H9 (cell line): ENCODE measurements at regions not wholly inside any gene's neighbourhood (a gene's known extent, or its start where the extent isn't known, plus 50 kb on each side); places are given as distances from the start of the nearest gene placed in this dataset.

Experiments used
- DNase-seq: peaks from one replicate; pipeline ENCODE4 v3.0.0-alpha.2; 2017
- H2AFZ ChIP-seq: one replicate; pipeline ENCODE4 v1.6.1; 2013; ENCODE audit warnings: mild to moderate bottlenecking, low read length, control low read depth, moderate library complexity
- H2AK5ac ChIP-seq: 2 replicates; pipeline ENCODE4 v1.6.1; 2013; ENCODE audit warnings: low read length, control low read depth, mixed read lengths; ENCODE audit not compliant: insufficient read length
- H2BK120ac ChIP-seq: one replicate; pipeline ENCODE4 v1.6.1; 2013; ENCODE audit warnings: low read depth, mild to moderate bottlenecking, low read length, control low read depth, inconsistent platforms; ENCODE audit not compliant: poor library complexity, severe bottlenecking
- H2BK12ac ChIP-seq: 2 replicates; pipeline ENCODE4 v1.6.1; 2013; ENCODE audit warnings: low read length, control low read depth, mixed read lengths, low read depth; ENCODE audit not compliant: insufficient read length
- H2BK15ac ChIP-seq: 2 replicates; pipeline ENCODE4 v1.6.1; 2013; ENCODE audit warnings: low read depth, low read length, control low read depth
- H2BK20ac ChIP-seq: one replicate; pipeline ENCODE4 v1.6.1; 2013; ENCODE audit warnings: low read depth, mild to moderate bottlenecking, low read length, control low read depth, inconsistent platforms; ENCODE audit not compliant: poor library complexity, severe bottlenecking
- H2BK5ac ChIP-seq: 2 replicates; pipeline ENCODE4 v1.6.1; 2013; ENCODE audit warnings: low read length, control low read depth, mixed read lengths; ENCODE audit not compliant: insufficient read length
- H3K14ac ChIP-seq: 2 replicates; pipeline ENCODE4 v1.6.1; 2013; ENCODE audit warnings: low read length, control low read depth; ENCODE audit not compliant: insufficient read depth
- H3K18ac ChIP-seq: 2 replicates; pipeline ENCODE4 v1.6.1; 2013; ENCODE audit warnings: low read depth, mild to moderate bottlenecking, mixed read lengths, low read length, control low read depth; ENCODE audit not compliant: insufficient read length
- H3K23ac ChIP-seq: 2 replicates; pipeline ENCODE4 v1.6.1; 2013; ENCODE audit warnings: low read length, control low read depth, mixed read lengths, low read depth; ENCODE audit not compliant: insufficient read length
- H3K23me2 ChIP-seq: 2 replicates; pipeline ENCODE4 v1.6.1; 2013; ENCODE audit warnings: low read depth, mild to moderate bottlenecking, mixed read lengths, low read length, control low read depth; ENCODE audit not compliant: insufficient read length, poor library complexity, severe bottlenecking
- H3K27ac ChIP-seq: 2 replicates; pipeline ENCODE4 v1.5.1; 2013; ENCODE audit warnings: low read length, control low read depth, mixed read lengths, low read depth; ENCODE audit not compliant: insufficient read length
- H3K27me3 ChIP-seq: 2 replicates; pipeline ENCODE4 v1.6.1; 2013; ENCODE audit warnings: low read length, control low read depth, inconsistent platforms; ENCODE audit not compliant: insufficient read depth
- H3K4ac ChIP-seq: 2 replicates; pipeline ENCODE4 v1.6.1; 2013; ENCODE audit warnings: low read depth, mild to moderate bottlenecking, control low read depth, inconsistent platforms, low read length, moderate library complexity
- H3K4me1 ChIP-seq: 2 replicates; pipeline ENCODE4 v1.6.1; 2013; ENCODE audit warnings: low read length, control low read depth, inconsistent platforms; ENCODE audit not compliant: insufficient read depth
- H3K4me2 ChIP-seq: 2 replicates; pipeline ENCODE4 v1.6.1; 2013; ENCODE audit warnings: low read length, control low read depth, mixed read lengths; ENCODE audit not compliant: insufficient read length, insufficient read depth
- H3K56ac ChIP-seq: 2 replicates; pipeline ENCODE4 v1.6.1; 2013; ENCODE audit warnings: low read depth, mild to moderate bottlenecking, mixed read lengths, low read length, control low read depth; ENCODE audit not compliant: insufficient read length
- H3K79me1 ChIP-seq: 2 replicates; pipeline ENCODE4 v1.6.1; 2013; ENCODE audit warnings: low read depth, mild to moderate bottlenecking, moderate library complexity, low read length, control low read depth, inconsistent platforms; ENCODE audit not compliant: insufficient read depth, poor library complexity, severe bottlenecking
- H3K79me2 ChIP-seq: 2 replicates; pipeline ENCODE4 v1.6.1; 2013; ENCODE audit warnings: low read length, control low read depth, inconsistent platforms; ENCODE audit not compliant: insufficient read depth
- H3K9ac ChIP-seq: 2 replicates; pipeline ENCODE4 v1.6.1; 2013; ENCODE audit warnings: low read length, control low read depth, mixed read lengths; ENCODE audit not compliant: insufficient read length; ENCODE audit errors: extremely low read depth
- H3K9me3 ChIP-seq: one replicate; pipeline ENCODE4 v1.6.1; 2013; ENCODE audit warnings: low read depth, low read length, inconsistent platforms; ENCODE audit not compliant: control insufficient read depth
- H3T11ph ChIP-seq: one replicate; pipeline ENCODE4 v1.6.1; 2013; ENCODE audit warnings: mild to moderate bottlenecking, low read length, control low read depth, inconsistent platforms
- H4K20me1 ChIP-seq: one replicate; pipeline ENCODE4 v1.6.1; 2013; ENCODE audit not compliant: control insufficient read depth, insufficient read length, insufficient read depth
- H4K5ac ChIP-seq: 2 replicates; pipeline ENCODE4 v1.6.1; 2013; ENCODE audit warnings: low read depth, mild to moderate bottlenecking, mixed read lengths, low read length, control low read depth; ENCODE audit not compliant: insufficient read length
- H4K8ac ChIP-seq: replicated peaks from 2 replicates; pipeline ENCODE4 v1.6.1; 2013; ENCODE audit warnings: low read length, control low read depth, mixed read lengths, low read depth; ENCODE audit not compliant: insufficient read length
- H4K91ac ChIP-seq: 2 replicates; pipeline ENCODE4 v1.6.1; 2013; ENCODE audit warnings: low read depth, mild to moderate bottlenecking, moderate library complexity, mixed read lengths, low read length, control low read depth; ENCODE audit not compliant: insufficient read length
- H3K27ac Mint-ChIP-seq, 3 experiments: 2 replicates in 2 of 3; 3 replicates in 1 of 3; pipeline ENCODE4 v1.8.0; 2020 to 2021; ENCODE audit warnings: mixed read lengths in 3 of 3, mild to moderate bottlenecking in 1 of 3, moderate library complexity in 1 of 3
- H3K27me3 Mint-ChIP-seq: 2 replicates; pipeline ENCODE4 v1.8.0; 2021; ENCODE audit warnings: low read depth, mild to moderate bottlenecking, moderate library complexity, mixed read lengths
- H3K36me3 Mint-ChIP-seq, 3 experiments: 2 replicates in 2 of 3; 3 replicates in 1 of 3; pipeline ENCODE4 v1.8.0; 2020 to 2021; ENCODE audit warnings: low read depth in 3 of 3, mixed read lengths in 3 of 3; ENCODE audit not compliant: insufficient read depth in 1 of 3
- H3K4me1 Mint-ChIP-seq, 2 experiments: 2 replicates each; pipeline ENCODE4 v1.8.0; 2020; ENCODE audit warnings: mixed read lengths in 2 of 2
- H3K4me3 Mint-ChIP-seq, 2 experiments: 2 replicates in 1 of 2; 3 replicates in 1 of 2; pipeline ENCODE4 v1.8.0; 2020 to 2021; ENCODE audit warnings: mild to moderate bottlenecking in 2 of 2, mixed read lengths in 2 of 2, moderate library complexity in 1 of 2
- H3K9me3 Mint-ChIP-seq, 2 experiments: 2 replicates in 1 of 2; 3 replicates in 1 of 2; pipeline ENCODE4 v1.8.0; 2020; ENCODE audit warnings: mild to moderate bottlenecking in 2 of 2, mixed read lengths in 2 of 2, moderate library complexity in 1 of 2
- CTCF ChIP-seq: fragments of 200-600 bp; sonication (generic); conservative IDR thresholded peaks from 3 replicates; pipeline ENCODE4 v1.8.0; 2021; ENCODE audit warnings: antibody characterized with exemption, mild to moderate bottlenecking
- WGBS: extraction: QIAGEN DNeasy Blood & Tissue Kit; methylation state at CpG from one replicate; pipeline ENCODE4 v1.1.7; 2013; ENCODE audit warnings: missing lambda C conversion rate, low lambda C conversion rate, mixed read lengths; ENCODE audit not compliant: insufficient read length; ENCODE audit errors: extremely low coverage; 5-methylcytosine and 5-hydroxymethylcytosine counted together

- no peaks in the 10 kb centered on the region for H3K4me1 Mint-ChIP-seq
- Histone ChIP-seq H4K91ac (no peak overlapping the region), H3K4me1 (no peaks in the 10 kb centered on the region), H3K27ac (no peak overlapping the region), H3K27me3 (no peaks in the 10 kb centered on the region), H3K79me2 (no peaks in the 10 kb centered on the region), H3K18ac (no peak overlapping the region), H3K79me1 (no peaks in the 10 kb centered on the region), H4K20me1 (no peaks in the 10 kb centered on the region), H4K5ac (no peak overlapping the region), H3K14ac (no peak overlapping the region), H3K23me2 (no peaks in the 10 kb centered on the region), H2BK20ac (no peak overlapping the region), H3T11ph (no peak overlapping the region), H3K9ac (no peak overlapping the region), H2BK5ac (no peak overlapping the region), H3K9me3 (no peaks in the 10 kb centered on the region), H3K4ac (no peak overlapping the region), H2BK15ac (no peak overlapping the region), H3K56ac (no peak overlapping the region), H2BK120ac (no peak overlapping the region), H3K23ac (no peak overlapping the region), H3K4me2 (no peak overlapping the region), H2AFZ (no peak overlapping the region), H4K8ac (no peak overlapping the region), H2BK12ac (no peak overlapping the region), H2AK5ac (no peak overlapping the region)
- peaks cover 8% of the 10 kb centered on the region for H3K27me3 Mint-ChIP-seq
- no peak overlapping the region for H3K27ac Mint-ChIP-seq
- no peak overlapping the region for H3K4me3 Mint-ChIP-seq
- no peaks in the 10 kb centered on the region; a peak in 1 of 5 replicates for H3K9me3 Mint-ChIP-seq
- no CpG with 5 or more reads among the region's 5 CpGs for WGBS
- TF ChIP-seq CTCF, result no peak
- H3K36me3 Mint-ChIP-seq, result no peaks in the 10 kb centered on the region
- no peak for DNase-seq
Measured at GRCh38 chr4:24403265-24403664, 181.1 kb downstream of the DHX15 start.
